ENCODE measurements at regions not wholly inside any gene's neighbourhood (a gene's known extent, or its start where the extent isn't known, plus 50 kb on each side); places are given as distances from the start of the nearest gene placed in this dataset.

DNA sequence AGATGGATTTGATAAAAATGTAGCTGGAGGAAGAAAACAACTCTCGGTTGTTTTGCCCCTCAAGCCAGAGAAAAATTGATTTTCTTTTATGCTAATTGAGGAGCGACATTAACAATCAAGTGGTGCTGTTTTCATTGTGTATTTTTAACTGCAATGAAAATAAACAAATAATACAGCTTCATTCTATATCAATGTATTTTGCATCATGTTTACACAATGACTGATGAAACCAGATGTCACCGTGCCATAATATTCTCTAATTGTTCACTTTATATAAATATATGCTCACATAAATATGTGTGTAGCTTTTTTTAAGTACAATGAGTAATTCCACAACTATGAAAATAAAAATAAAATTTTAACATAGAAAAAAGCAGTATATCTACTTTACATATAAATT lies 139.0 kb upstream of the PRDM9 start:
- TF ChIP-seq EZH2 (IDR thresholded peaks at IDR 0.05; ENCODE audit: insufficient read depth, poor library complexity, severe bottlenecking) (no peak), EZH2phosphoT487 (IDR thresholded peaks at IDR 0.05; ENCODE audit: insufficient read depth, low read depth) (no peak)
